ENCODE measurements at regions not wholly inside any gene's neighbourhood (a gene's known extent, or its start where the extent isn't known, plus 50 kb on each side); places are given as distances from the start of the nearest gene placed in this dataset.

DNA sequence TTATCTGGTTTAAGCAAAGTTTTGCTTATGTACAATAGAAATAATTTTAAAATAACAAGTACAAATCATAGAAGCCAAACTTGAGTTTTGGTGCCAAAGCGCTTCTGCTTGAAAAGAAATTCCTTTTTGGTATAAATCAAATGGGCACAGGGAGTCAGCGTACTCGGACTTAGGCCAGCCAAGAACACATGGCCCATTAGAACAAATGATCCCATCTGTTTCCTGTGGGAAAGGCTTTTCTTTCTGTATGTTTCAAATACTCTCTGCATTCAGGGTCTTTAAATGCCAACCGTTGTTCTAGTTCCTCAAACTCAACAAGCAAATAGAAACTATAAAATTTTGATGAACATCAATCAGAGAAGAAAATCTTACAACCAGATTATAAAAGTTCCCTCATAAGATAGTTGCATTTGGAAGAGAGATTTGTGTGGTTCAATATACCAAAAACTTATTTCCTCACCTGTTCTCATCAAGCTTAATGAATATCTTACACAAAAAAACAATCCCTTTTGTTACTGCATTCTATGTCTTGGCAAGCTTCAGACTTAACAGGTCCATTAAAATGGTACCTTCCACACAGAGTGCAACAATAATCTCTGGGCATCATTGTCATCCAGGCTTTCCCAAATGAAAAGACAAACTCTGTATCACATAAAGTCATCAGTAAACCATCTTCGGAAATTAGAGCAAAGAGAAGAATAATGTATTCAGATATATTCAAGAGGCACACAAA, 739.8 kb upstream of the API5 start:
- TF ChIP-seq, protein P1, sequence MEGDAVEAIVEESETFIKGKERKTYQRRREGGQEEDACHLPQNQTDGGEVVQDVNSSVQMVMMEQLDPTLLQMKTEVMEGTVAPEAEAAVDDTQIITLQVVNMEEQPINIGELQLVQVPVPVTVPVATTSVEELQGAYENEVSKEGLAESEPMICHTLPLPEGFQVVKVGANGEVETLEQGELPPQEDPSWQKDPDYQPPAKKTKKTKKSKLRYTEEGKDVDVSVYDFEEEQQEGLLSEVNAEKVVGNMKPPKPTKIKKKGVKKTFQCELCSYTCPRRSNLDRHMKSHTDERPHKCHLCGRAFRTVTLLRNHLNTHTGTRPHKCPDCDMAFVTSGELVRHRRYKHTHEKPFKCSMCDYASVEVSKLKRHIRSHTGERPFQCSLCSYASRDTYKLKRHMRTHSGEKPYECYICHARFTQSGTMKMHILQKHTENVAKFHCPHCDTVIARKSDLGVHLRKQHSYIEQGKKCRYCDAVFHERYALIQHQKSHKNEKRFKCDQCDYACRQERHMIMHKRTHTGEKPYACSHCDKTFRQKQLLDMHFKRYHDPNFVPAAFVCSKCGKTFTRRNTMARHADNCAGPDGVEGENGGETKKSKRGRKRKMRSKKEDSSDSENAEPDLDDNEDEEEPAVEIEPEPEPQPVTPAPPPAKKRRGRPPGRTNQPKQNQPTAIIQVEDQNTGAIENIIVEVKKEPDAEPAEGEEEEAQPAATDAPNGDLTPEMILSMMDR (IDR thresholded peaks at IDR 0.05), result no peak
- TF ChIP-seq POLR2A (IDR thresholded peaks at IDR 0.05) (no peak), POLR2AphosphoS5 (IDR thresholded peaks at IDR 0.05) (no peak)
